H7 (cell line): ENCODE measurements at regions not wholly inside any gene's neighbourhood (a gene's known extent, or its start where the extent isn't known, plus 50 kb on each side); places are given as distances from the start of the nearest gene placed in this dataset.
"Not testable (repeated sequence)": the region's sequence is repeated elsewhere in the genome, so short reads cannot be mapped to it uniquely, and the experiment has no call there.

Source experiments
- DNase-seq: peaks from one replicate; pipeline ENCODE4 v3.0.0; 2012
- H3K27me3 ChIP-seq: 2 replicates; pipeline ENCODE4 v1.6.0; 2011; ENCODE audit warnings: mild to moderate bottlenecking, low read length; ENCODE audit not compliant: control insufficient read depth, insufficient read depth
- H3K36me3 ChIP-seq: replicated peaks from 2 replicates; pipeline ENCODE4 v1.5.1; 2011; ENCODE audit warnings: low read length; ENCODE audit not compliant: control insufficient read depth, insufficient read depth
- H3K4me3 ChIP-seq: 2 replicates; pipeline ENCODE4 v1.5.1; 2011; ENCODE audit warnings: low read depth, mild to moderate bottlenecking, control low read depth, low read length, moderate library complexity; ENCODE audit not compliant: insufficient read depth

GRCh38 chr5:18546591-18546990 is 912.3 kb downstream of the TAF11L14 start:
- peak; percentile 10 for DNase-seq
- Histone ChIP-seq H3K27me3 (no peaks in the 10 kb centered on the region), H3K4me3 (no peak overlapping the region), H3K36me3 (peaks cover 6% of the 10 kb centered on the region)

GRCh38 chr5:18551716-18552115 is 917.5 kb downstream of the TAF11L14 start:
- H3K27me3 ChIP-seq = no peaks in the 10 kb centered on the region
- H3K36me3 ChIP-seq = peaks cover 6% of the 10 kb centered on the region
- no peak for DNase-seq
- H3K4me3 ChIP-seq = no peak overlapping the region

DNA sequence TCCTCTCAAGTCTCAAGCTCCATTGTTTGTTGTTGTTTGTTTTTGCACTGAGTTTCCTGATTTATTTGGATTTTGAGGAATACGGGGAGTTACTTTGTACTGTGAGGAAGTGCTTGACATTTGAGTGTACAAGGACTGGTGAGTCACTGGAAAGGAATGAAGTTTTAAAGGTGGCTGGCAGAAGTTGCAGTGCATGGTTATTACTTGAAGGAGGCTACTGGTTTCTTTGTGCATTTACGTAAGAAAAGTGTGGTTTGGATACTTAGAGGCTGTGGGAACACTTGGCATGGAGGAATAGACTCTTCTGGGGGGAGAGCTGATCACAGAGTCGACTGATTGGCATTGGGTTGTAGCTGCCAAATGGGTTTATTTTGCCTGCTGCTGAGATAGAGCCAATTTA is 919.0 kb downstream of the TAF11L14 start:
- no peaks in the 10 kb centered on the region for H3K27me3 ChIP-seq
- DNase-seq = no peak
- peaks cover 6% of the 10 kb centered on the region for H3K36me3 ChIP-seq
- no peak overlapping the region for H3K4me3 ChIP-seq

DNA sequence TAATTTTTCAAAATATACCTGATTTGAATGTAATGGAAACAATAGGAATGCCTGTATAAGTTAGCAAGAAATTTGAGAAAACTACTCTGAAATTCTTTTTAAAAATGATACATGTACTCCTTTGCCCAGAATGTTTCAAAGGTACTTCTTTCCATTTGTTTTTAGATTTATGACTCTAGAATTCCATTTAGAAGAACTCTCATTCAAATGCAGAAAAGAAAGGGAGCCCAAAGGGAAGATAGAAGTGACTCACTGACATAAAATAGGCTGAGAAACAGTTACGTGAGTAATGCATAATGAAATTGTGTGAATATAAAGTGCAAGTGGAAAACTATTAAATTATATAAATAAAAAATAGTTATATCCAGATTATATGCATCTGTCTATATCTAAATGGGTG is 926.3 kb downstream of the TAF11L14 start:
- DNase-seq = no peak
- Histone ChIP-seq H3K4me3 (no peak overlapping the region), H3K27me3 (no peaks in the 10 kb centered on the region), H3K36me3 (no peaks in the 10 kb centered on the region; the same call in 1 of the 2 replicates)

DNA sequence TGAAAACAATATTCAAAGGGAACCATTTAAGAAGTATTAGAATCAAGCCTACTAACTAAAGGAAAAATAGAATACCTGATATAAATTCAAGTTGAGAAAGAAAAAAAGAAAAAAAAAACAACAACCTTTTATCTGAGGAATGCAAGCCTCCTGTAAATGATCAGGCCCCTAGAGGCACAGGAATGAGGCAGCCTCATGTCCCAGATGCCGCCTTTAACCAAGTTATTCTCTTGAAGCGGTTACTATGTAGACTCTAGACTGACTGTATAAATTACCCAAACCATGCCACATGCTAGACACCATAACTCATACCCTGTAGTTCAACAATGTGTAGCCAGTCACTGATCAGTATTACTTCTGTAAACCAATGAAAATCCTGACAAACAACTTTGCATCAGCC is 929.6 kb downstream of the TAF11L14 start:
- H3K4me3 ChIP-seq = no peak overlapping the region
- H3K36me3 ChIP-seq = no peaks in the 10 kb centered on the region; the same call in 1 of the 2 replicates
- no peak for DNase-seq
- no peaks in the 10 kb centered on the region for H3K27me3 ChIP-seq

DNA sequence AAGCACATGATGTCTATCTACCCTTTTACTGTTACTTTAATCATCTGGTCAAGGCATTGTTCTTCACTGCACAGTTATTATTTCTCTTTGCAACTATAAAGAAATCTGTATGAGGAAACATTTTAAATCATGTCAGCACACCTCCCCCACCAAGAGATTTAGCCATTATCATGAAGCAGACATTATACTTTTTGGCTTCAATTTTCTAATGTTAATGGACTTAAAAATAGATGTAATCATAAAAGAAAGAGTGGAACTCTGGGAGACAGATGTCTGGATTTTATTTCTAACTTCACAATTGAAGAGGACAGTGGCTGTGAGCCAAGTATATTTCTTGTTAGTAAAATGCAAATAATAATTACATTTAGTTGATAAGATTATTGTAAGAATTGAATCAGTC is 932.4 kb downstream of the TAF11L14 start:
- Histone ChIP-seq H3K4me3 (no peak overlapping the region), H3K36me3 (no peaks in the 10 kb centered on the region), H3K27me3 (no peaks in the 10 kb centered on the region)
- DNase-seq = no peak

DNA sequence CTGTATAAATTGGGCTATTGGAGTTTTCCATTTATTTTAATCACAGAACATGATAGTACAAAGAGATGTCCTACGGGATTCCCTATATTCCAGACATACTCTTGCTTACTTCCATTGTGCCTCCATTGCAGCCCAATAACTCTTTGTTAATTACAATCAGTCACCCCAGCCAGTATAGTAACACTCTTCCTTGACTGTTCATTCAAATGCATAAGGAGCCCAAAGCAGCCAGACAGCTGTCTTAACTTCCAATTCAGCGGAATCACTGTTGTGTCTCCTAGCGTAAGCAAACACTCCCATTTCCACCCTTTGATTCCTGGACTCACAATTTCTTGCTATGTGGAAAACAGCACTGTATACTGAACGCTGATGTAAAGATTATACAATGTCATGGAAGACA is 942.3 kb downstream of the TAF11L14 start:
- H3K27me3 ChIP-seq = no peaks in the 10 kb centered on the region
- H3K36me3 ChIP-seq = no peaks in the 10 kb centered on the region; the same call in 1 of the 2 replicates
- H3K4me3 ChIP-seq = no peak overlapping the region
- DNase-seq = no peak

- H3K27me3 ChIP-seq = no peaks in the 10 kb centered on the region
- no peak overlapping the region for H3K4me3 ChIP-seq
- no peak for DNase-seq
- H3K36me3 ChIP-seq = no peaks in the 10 kb centered on the region; the same call in 1 of the 2 replicates
These were observed 966.9 kb downstream of the TAF11L14 start for GRCh38 chr5:18601185-18601584.

- no peaks in the 10 kb centered on the region for H3K27me3 ChIP-seq
These were observed 968.1 kb downstream of the TAF11L14 start for GRCh38 chr5:18602402-18602801.

GRCh38 chr5:18605186-18605585 is 970.9 kb downstream of the TAF11L14 start:
- Histone ChIP-seq H3K4me3 (no peak overlapping the region), H3K36me3 (no peaks in the 10 kb centered on the region), H3K27me3 (no peaks in the 10 kb centered on the region)
- DNase-seq = no peak

More at GRCh38 chr5:18602402-18602801, 968.1 kb downstream of the TAF11L14 start:
- no peaks in the 10 kb centered on the region; the same call in 1 of the 2 replicates for H3K36me3 ChIP-seq
- no peak for DNase-seq
- no peak overlapping the region for H3K4me3 ChIP-seq

GRCh38 chr5:18607570-18607969 is 973.3 kb downstream of the TAF11L14 start:
- Histone ChIP-seq H3K4me3 (no peak overlapping the region), H3K36me3 (no peaks in the 10 kb centered on the region), H3K27me3 (no peaks in the 10 kb centered on the region)
- DNase-seq = no peak

DNA sequence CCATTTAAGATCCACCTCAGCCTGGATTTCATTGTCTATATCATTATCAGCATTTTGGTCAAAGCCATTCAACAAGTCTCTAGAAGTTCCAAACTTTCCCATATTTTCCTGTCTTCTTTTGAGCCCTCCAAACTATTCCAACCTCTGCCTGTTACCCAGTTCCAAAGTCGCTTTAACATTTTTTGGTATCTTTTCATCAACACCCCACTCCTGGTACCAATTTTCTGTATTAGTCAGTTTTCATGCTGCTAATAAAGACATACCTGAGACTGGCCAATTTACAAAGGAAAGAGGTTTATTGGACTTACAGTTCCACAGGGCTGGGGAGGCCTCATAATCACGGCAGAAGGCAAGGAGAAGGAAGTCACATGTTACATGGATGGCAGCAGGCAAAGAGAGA is 982.9 kb downstream of the TAF11L14 start:
- DNase-seq, H3K36me3 ChIP-seq, H3K4me3 ChIP-seq, H3K27me3 ChIP-seq: not testable (repeated sequence)

GRCh38 chr5:18630458-18631045 is 996.3 kb downstream of the TAF11L14 start:
- DNase-seq = no peak

DNA sequence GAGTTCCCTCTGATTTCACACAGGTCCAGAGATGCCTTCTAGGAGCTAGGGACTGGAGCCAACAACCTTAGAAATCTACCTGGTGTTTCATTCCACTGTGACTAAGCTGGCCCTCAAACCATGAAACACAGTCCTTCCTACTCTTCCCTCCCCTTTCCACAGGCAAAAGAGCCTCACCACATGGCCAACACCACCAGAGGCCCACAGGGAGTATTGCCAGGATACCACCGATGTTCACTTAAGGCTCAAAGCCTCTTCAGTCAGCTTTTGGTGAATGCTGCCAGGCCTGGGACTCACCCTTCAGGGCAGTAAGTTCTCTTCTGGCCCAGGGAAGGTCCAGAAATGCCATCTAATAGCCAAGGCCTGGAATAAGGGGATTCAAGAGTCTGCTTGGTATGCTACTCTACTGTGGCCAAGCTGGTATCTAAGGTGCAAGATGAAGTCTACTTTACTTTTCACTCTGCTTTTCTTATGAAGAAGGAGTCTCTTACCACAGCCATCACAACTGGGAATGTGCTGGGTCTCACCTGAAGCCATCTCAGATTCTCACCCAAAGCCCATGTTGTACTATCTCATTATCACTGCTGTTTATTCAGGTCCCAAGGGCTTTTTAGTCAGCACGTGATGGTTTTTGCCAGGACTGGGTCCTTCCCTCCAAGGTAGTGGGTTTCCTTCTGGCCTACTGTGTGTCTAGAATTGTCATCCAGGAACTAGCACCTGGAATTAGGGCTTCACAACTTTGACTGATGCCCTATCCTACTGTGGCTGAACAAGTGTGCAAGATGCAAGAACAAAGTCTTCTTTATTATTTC is 1018.4 kb downstream of the TAF11L14 start:
- peaks cover 17% of the 10 kb centered on the region for H3K36me3 ChIP-seq
- no peak overlapping the region for H3K4me3 ChIP-seq
- no peaks in the 10 kb centered on the region for H3K27me3 ChIP-seq
- DNase-seq = no peak

More at GRCh38 chr5:18630458-18631045, 996.3 kb downstream of the TAF11L14 start:
- Histone ChIP-seq H3K4me3 (no peak overlapping the region), H3K27me3 (no peaks in the 10 kb centered on the region), H3K36me3 (no peaks in the 10 kb centered on the region; the same call in 1 of the 2 replicates)

DNA sequence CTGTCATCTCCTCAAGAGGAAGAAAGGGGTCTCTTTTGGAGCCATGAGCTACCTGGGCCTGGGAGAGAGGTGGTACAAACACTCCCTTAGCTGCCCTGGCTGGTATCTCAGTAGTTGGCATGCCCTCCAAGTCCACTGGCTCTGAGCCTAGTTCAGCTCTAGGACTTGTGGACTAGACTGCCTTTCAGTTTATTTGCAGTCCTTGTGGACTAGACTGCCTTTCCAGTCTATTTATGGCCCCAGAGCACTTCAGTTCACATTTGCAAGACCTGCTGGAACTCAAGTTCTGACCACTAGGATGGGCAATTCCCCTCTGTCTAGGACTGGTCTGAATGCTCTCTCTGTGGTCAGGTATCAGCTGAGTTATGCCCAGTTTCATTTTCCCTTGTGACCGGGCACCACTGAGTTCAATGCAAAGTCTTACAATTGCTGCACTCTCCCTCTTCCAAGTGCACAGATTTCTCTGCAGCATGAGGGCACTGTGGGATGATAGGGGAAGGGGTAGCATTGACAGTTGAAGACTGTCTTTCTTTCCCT is 1019.0 kb downstream of the TAF11L14 start:
- H3K36me3 ChIP-seq = peaks cover 22% of the 10 kb centered on the region
- no peaks in the 10 kb centered on the region for H3K27me3 ChIP-seq
- no peak overlapping the region for H3K4me3 ChIP-seq
- no peak for DNase-seq
